OCI-M1 (cell line): ENCODE measurements at regions not wholly inside any gene's neighbourhood (a gene's known extent, or its start where the extent isn't known, plus 50 kb on each side); places are given as distances from the start of the nearest gene placed in this dataset.
"Not testable (repeated sequence)": the region's sequence is repeated elsewhere in the genome, so short reads cannot be mapped to it uniquely, and the experiment has no call there.

Experiments
- DNase-seq: peaks from one replicate; lab custom pipeline; 2025; lab: John Stamatoyannopoulos, UW

DNA sequence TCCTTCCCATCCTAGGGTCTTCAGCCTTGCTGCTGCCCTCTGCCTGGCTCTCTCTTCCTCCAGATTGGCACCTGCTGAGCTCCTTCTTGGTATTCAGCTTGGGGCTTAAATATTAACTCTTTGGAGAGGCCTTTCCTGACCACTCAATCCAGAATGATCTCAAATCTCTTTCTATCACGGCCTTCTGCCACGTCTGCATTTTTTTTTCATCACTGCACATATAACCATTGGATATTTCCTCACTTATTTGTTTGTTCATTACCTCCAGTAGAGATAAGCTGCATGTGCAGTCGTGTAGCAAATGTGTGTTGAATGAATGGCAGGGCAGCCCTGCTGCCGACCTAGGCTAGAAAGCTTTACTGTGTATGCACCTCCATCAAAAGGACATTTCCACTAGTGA lies 51.6 kb upstream of the MPP7 start:
- DNase-seq = no peak

GRCh38 chr10:28355376-28355775 lies 52.5 kb upstream of the MPP7 start:
- DNase-seq = no peak

DNA sequence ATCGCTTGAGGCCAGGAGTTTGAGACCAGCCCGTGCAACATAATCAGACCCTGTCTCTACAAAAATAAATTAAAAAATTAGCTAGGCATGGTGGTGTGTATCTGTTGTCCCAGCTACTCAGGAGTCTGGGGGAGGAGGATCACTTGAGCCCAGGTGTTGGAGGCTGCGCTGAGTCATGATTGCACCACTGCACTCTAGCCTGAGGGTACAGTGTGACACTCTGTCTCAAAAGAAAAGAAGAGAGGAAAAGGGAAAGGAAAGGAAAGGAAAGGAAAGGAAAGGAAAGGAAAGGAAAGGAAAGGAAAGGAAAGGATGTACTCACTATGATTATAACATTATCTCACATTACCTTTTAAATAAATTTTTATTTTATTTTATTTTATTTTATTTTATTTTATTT lies 56.5 kb upstream of the MPP7 start:
- no peak for DNase-seq

GRCh38 chr10:28360175-28360574 lies 57.3 kb upstream of the MPP7 start:
- DNase-seq = no peak

GRCh38 chr10:28363376-28363775 lies 60.5 kb upstream of the MPP7 start:
- no peak for DNase-seq

- no peak for DNase-seq
These were observed 63.0 kb upstream of the MPP7 start for GRCh38 chr10:28365840-28366239.

DNA sequence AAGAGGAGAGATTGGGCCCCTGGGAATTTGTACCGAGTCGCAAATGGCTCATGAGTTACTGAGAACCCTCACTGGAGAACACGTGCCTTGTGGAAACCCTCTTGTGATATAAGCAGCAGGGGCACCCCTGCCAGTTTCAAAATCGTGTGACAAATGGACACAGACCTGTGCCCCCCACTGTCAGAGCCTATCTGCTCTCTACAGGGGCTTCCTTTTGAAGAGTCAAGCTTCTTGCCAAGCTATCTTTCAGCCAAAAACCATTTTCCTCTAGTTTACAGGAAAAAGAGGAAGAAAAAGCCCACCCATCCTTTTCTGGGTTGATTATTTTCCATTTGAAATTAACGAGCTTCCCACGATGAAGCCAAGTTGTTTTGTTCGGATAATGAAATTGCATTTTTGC lies 64.1 kb upstream of the MPP7 start:
- no peak for DNase-seq

- no peak for DNase-seq
These were observed 64.5 kb upstream of the MPP7 start for GRCh38 chr10:28367413-28367812.

- peak; percentile 64 for DNase-seq
These were observed 65.1 kb upstream of the MPP7 start for GRCh38 chr10:28367929-28368484.

- DNase-seq = no peak
These were observed 67.4 kb upstream of the MPP7 start for GRCh38 chr10:28370107-28370835.

- not testable (repeated sequence) for DNase-seq
These were observed 68.8 kb upstream of the MPP7 start for GRCh38 chr10:28371638-28372037.

DNA sequence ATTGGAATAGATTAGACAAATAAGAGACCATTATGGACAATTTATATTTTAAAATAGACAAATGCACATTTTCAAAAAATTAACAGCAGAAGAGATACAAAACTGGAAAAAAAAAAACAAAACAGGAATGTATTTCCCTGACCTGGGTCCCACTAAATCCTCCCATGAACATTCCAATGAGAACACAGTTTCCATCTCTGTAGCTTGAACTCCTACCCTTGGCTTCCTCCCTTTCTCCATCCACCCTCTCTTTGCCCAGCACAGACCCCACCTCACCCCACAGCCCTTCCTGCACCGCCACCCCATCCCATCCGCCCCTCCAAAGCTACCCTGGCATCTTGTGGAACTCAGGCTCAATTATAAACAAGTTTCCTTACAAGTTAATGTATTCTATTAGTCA lies 71.2 kb upstream of the MPP7 start:
- DNase-seq = no peak

DNA sequence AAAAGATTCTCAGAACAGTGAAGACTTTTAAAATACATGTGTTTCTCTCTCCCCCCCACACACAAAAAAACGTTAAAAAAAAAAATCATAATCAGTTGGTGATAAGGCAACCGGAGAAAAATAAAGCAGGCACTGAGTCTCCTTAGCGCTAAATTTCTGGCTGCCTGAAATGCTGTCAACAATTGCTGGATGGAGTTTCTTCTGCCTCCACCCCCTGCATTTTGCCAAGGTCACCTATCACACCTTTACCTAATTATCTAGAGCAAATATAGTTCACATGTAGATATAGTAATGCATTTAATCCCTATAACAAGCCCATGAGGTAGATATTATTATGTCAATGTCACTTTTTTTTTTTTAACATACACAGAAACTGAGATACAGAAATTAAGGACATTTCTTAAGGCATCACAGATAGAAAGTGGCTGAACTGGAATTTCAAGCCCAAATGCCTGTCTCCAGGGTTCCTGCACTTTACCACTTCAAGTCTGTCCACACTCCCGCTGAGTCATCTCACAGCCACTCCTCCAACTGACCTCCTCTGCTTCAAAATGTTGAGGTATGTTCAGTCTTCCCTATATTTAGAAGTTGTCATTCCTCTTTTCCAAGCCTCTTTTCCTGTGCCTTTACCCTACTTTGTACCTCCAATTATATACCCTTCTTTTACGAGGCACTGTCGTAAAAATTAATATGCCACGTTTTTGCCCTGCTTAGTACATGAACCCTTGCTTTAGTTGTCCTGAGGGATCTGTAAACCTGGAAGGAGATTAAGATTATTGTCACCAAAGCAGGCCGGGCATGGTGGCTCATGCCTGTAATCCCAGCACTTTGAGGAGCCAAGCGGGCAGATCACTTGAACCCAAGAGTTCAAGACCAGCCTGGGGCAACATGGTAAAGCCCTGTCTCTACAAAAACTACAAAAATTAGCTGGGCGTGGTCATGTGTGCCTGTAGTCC lies 72.8 kb upstream of the MPP7 start:
- peak; percentile 65 for DNase-seq

DNA sequence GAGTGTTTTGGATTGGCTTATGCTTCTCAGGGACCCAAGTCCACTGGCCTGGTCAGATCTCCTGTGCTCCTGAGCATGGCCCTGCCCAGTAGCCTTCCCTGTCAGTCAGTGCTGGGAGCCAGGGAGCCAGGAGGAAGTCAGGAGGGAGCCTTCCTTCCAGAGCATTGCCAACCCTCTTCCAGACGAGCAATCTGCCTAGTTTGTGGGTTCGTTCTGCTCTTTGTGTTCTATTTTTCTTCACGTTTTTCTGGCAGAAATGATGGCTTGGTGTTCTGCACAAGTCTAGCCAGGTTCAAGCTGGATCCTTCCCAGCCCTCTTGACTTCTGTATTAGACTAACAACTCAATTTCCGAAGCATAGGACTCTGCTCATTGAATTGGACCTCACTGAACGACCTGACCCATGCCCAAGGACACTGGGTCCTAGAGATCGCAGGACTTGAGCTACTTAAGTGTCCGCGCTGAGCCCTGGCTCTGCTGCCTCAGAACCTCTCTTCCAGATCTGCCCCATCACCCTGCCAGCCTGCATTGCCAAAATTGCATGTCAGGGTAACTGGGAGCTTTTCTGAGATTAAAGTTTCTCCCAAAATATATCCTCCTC lies 76.2 kb upstream of the MPP7 start:
- DNase-seq = no peak

- peak; percentile 50 for DNase-seq
These were observed 78.6 kb upstream of the MPP7 start for GRCh38 chr10:28381466-28381865.

- DNase-seq = peak; percentile 94
These were observed 79.1 kb upstream of the MPP7 start for GRCh38 chr10:28381903-28382347.

- no peak for DNase-seq
These were observed 79.8 kb upstream of the MPP7 start for GRCh38 chr10:28382525-28383269.

DNA sequence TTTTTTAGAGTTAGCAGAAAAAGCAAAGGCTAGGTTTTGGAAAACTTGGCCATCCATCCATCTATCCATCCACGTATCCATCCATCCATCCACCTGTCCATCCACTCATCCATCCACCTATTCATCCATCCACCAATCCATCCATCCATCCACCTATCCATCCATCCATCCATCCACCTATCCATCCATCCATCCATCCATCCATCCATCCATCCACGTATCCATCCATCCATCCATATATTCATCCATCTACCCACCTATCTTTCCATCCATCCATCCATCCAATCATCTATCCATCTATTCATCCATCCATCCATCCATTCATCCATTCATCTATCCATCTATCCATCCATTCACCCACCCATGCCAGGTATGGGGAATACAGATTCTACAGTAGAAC lies 81.7 kb upstream of the MPP7 start:
- no peak for DNase-seq

DNA sequence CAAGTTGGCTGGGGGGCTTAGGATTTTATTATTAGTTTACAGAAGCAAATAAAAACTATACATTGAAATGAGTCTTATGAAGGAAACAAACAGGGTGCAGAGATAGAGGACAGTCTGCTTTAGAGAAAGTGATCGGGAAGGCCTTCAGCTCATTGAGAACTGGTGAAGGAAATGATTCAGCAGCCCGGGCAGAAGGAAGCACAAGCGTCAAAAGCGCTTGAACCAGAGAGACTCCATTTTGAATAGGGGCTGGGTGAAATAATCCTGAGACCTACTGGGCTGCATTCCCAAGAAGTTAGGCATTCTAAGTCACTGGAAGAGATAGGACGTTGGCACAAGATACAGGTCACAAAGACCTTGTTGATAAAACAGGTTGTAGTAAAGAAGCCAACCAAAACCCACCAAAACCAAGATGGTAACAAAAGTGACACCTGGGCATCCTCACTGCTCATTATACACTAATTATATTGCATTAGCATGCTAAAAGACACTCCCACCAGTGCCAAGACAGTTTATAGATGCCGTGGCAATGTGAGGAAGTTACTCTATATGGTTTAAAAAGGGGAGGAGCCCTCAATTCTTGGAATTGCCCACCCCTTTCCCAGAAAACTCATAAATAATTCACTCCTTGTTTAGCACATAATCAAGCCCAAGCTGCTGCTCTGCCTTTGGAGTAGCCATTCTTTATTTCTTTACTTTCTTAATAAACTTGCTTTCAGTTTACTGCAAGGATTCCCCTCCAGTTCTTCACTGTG lies 83.1 kb upstream of the MPP7 start:
- DNase-seq = peak; percentile 94

DNA sequence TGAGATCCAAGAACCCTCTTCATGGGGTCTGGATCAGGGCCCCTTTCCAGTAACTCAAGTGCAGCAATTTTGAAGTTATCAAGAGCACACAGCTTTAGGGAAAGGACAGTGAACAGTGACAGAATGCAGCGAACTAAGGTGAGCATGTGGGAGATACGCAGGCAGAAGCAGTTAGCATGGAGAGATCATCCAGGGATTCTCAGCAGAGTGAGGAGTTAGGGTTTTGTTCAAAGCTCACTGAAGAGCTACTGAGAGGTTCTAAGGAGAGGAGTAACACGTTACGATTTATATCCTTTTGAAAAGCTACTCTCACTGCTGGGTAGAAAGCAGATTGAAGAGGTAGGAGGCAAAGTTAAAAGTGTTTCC lies 83.6 kb upstream of the MPP7 start:
- DNase-seq = no peak

DNA sequence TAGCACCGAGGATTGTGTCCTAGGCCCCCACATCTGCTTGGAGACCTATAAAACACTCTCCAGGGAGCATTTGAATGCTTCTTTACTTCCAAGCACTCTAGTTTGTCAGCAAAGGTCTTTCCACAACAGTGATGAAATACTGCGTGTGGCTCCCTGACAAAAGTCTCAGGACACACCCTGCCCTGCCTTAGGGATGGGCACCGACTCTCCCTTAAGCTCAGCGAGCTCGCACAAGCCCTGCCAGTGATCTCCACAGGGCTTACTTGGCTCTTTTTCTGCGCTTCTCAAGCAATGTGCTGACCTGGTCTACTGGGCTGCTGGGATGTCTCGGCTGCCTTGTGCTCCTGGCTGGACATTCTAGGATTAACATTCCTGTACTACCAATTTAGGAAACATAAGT lies 84.3 kb upstream of the MPP7 start:
- DNase-seq = no peak
